ENCODE measurements at regions not wholly inside any gene's neighbourhood (a gene's known extent, or its start where the extent isn't known, plus 50 kb on each side); places are given as distances from the start of the nearest gene placed in this dataset.
A peak's percentile ranks its signal among the peaks of the same experiment; 100 is the strongest.

DNA sequence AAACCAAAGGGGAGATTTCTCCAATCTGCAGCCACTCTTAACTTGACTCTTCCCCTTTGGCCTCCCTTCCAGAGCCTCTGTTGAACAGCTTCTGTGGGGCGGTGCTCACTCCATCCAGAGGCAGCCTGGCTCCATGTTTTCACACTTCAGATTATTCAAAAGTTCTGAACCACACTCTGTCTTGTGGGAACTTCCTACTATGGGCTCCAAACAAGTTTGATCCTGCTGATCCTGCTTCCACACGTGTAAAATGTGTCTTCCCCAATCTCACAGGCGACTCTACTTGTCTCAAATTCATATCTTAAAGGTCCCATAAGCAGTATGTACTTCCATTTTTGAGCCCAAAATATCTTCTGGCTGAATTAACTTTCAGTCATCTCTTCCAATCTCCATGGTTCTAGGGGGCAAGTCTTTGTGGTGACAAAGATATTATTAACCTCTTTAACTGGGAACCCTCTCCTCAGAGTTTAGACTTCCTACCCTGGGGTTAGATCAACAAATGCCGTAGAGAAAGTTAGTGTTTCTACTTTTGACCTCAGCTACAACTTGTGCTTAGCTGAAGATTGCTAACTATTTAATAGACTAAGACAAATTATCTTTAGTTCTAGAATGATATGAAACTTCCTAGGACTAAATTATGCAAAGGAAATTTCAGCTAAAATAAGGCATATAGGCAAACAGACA is 176.3 kb upstream of the BCL6 start:
- H3K4me1 ChIP-seq (ENCODE audit: low read depth), result no peaks in the 10 kb centered on the region
- H3K9me3 ChIP-seq (ENCODE audit: low read depth), result no peaks in the 10 kb centered on the region
- no peak overlapping the region for H3K27ac ChIP-seq
- TF ChIP-seq, protein P1, sequence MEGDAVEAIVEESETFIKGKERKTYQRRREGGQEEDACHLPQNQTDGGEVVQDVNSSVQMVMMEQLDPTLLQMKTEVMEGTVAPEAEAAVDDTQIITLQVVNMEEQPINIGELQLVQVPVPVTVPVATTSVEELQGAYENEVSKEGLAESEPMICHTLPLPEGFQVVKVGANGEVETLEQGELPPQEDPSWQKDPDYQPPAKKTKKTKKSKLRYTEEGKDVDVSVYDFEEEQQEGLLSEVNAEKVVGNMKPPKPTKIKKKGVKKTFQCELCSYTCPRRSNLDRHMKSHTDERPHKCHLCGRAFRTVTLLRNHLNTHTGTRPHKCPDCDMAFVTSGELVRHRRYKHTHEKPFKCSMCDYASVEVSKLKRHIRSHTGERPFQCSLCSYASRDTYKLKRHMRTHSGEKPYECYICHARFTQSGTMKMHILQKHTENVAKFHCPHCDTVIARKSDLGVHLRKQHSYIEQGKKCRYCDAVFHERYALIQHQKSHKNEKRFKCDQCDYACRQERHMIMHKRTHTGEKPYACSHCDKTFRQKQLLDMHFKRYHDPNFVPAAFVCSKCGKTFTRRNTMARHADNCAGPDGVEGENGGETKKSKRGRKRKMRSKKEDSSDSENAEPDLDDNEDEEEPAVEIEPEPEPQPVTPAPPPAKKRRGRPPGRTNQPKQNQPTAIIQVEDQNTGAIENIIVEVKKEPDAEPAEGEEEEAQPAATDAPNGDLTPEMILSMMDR (IDR thresholded peaks at IDR 0.05; ENCODE audit: low read depth, low read length), result no peak
- DNase-seq (ENCODE audit: low read depth in 1 of 2, low spot score in 1 of 2), result no peak
- H3K4me3 ChIP-seq, result no peak overlapping the region
- no peaks in the 10 kb centered on the region for H3K27me3 ChIP-seq
- no peaks in the 10 kb centered on the region for H3K36me3 ChIP-seq

GRCh38 chr3:187922704-187923416 is 177.6 kb upstream of the BCL6 start:
- no peaks in the 10 kb centered on the region for H3K36me3 ChIP-seq
- H3K4me3 ChIP-seq, result no peak overlapping the region
- DNase-seq (ENCODE audit: low read depth in 1 of 2, low spot score in 1 of 2), result peak in 1 of 2 donors; percentile 11
- H3K4me1 ChIP-seq (ENCODE audit: low read depth), result no peaks in the 10 kb centered on the region
- H3K9me3 ChIP-seq (ENCODE audit: low read depth), result no peaks in the 10 kb centered on the region
- TF ChIP-seq, protein P1 (IDR thresholded peaks at IDR 0.05; ENCODE audit: low read depth, low read length), result no peak
- H3K27me3 ChIP-seq, result no peaks in the 10 kb centered on the region
- H3K27ac ChIP-seq, result no peak overlapping the region

DNA sequence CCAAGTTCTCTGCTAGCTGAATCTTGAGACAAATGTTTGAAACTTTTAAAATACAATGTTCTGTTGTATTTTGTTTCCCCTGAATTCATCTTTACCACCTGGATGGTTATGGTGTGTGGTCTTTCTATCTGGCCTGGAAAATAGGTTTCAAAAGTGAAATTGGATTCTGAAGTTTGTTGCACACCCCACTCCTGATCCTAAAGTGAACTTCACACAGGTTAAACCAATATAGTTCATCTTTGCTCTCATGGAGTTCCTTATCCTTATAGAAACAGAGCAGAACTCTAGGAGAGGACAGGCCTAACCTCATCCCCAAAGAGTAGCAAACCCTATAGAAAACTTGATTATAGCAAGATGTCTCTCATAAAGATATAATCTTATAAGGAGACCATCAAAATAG is 179.4 kb upstream of the BCL6 start:
- Histone ChIP-seq H3K27ac (no peak overlapping the region), H3K4me3 (no peak overlapping the region), H3K27me3 (no peaks in the 10 kb centered on the region), H3K36me3 (no peaks in the 10 kb centered on the region), H3K4me1 (ENCODE audit: low read depth) (no peaks in the 10 kb centered on the region), H3K9me3 (ENCODE audit: low read depth) (no peaks in the 10 kb centered on the region)
- TF ChIP-seq, protein P1 (IDR thresholded peaks at IDR 0.05; ENCODE audit: low read depth, low read length), result no peak
- no peak for DNase-seq (ENCODE audit: low read depth in 1 of 2, low spot score in 1 of 2)

DNA sequence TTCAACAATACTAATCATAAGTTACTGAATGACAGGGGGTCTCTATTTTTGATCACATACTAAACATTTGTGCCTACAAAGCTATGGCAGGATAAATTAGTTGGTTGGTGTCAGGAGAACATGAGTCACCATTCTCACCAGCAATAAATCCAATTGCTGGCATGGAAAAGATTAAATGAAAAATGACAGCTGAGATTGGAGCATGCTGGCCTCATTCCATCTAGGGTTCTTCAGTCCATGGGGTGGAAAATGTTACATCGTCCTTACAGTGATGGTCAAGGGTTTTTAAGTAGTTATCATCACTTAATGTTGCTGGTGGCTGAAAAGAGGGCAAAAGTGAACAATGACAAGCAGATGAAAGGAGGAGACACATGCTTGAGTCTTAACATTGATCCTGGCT is 180.1 kb upstream of the BCL6 start:
- no peak overlapping the region for H3K27ac ChIP-seq
- H3K4me1 ChIP-seq (ENCODE audit: low read depth), result no peaks in the 10 kb centered on the region
- TF ChIP-seq, protein P1 (IDR thresholded peaks at IDR 0.05; ENCODE audit: low read depth, low read length), result no peak
- no peaks in the 10 kb centered on the region for H3K9me3 ChIP-seq (ENCODE audit: low read depth)
- H3K4me3 ChIP-seq, result no peak overlapping the region
- H3K36me3 ChIP-seq, result no peaks in the 10 kb centered on the region
- peak in 1 of 2 donors; percentile 7 for DNase-seq (ENCODE audit: low read depth in 1 of 2, low spot score in 1 of 2)
- no peaks in the 10 kb centered on the region for H3K27me3 ChIP-seq

- TF ChIP-seq, protein P1 (IDR thresholded peaks at IDR 0.05; ENCODE audit: low read depth, low read length), result no peak
- no peak overlapping the region for H3K4me3 ChIP-seq
Observed at GRCh38 chr3:187926620-187927019, 181.4 kb upstream of the BCL6 start.

More at GRCh38 chr3:187926620-187927019, 181.4 kb upstream of the BCL6 start:
- no peaks in the 10 kb centered on the region for H3K27me3 ChIP-seq
- no peaks in the 10 kb centered on the region for H3K36me3 ChIP-seq
- no peak overlapping the region for H3K27ac ChIP-seq
- H3K4me1 ChIP-seq (ENCODE audit: low read depth), result no peaks in the 10 kb centered on the region
- no peaks in the 10 kb centered on the region for H3K9me3 ChIP-seq (ENCODE audit: low read depth)
- no peak for DNase-seq (ENCODE audit: low read depth in 1 of 2, low spot score in 1 of 2)

Data from cardiac muscle cell (in vitro differentiated cells and primary cell).